GM10266 (cell line): ENCODE measurements at regions not wholly inside any gene's neighbourhood (a gene's known extent, or its start where the extent isn't known, plus 50 kb on each side); places are given as distances from the start of the nearest gene placed in this dataset.

Source experiments
- DNase-seq: peaks from one replicate; pipeline ENCODE4 v3.0.0; 2012; ENCODE audit errors: extremely low spot score
- CTCF ChIP-seq: IDR thresholded peaks from 2 replicates; pipeline ENCODE4 v1.5.1; 2012; ENCODE audit warnings: mild to moderate bottlenecking, low read depth; ENCODE audit not compliant: control insufficient read depth, insufficient read depth; ENCODE audit errors: missing control alignments

GRCh38 chr7:40965774-40966173, 737.1 kb downstream of the INHBA start:
- no peak for DNase-seq
- TF ChIP-seq CTCF, result no peak

DNA sequence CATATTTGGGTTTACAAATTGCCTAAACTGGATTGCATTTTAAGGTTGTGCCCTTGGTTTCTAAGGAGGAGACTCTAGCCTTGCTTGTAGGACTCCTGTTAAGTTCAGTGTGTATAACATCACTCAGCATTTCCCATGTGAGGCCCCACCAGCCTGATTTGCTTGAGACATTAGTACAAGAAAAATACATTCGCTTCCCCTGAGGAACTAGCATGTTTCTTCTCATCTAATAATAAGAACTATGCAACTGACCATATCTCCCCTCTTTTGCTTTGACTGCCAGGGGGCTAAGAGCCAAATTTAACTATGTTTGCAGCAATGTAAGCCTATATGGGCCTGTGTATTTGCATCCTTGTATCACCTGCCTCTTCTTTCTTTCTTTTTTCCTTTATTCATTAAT, 737.9 kb downstream of the INHBA start:
- no peak for DNase-seq
- TF ChIP-seq CTCF, result no peak

DNA sequence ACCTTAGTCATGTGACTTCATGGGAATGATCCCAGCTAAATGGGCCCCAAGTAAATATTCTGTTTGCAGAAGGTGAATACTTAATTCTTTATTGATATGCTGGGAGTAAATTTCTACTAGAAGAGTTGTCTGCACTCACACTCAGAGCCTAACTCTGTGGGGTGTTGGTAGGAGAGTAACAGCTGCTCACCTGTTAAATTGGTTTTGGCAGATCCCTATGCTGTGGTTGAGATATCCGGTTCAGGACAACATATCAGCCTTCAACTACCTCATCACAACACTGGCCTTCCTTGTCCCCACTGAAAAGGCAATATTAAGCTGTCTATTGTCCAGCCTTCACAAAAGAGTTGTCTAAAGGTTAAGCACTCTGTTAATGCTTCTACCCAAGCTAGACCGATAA, 738.3 kb downstream of the INHBA start:
- no peak for TF ChIP-seq CTCF
- DNase-seq, result no peak

DNA sequence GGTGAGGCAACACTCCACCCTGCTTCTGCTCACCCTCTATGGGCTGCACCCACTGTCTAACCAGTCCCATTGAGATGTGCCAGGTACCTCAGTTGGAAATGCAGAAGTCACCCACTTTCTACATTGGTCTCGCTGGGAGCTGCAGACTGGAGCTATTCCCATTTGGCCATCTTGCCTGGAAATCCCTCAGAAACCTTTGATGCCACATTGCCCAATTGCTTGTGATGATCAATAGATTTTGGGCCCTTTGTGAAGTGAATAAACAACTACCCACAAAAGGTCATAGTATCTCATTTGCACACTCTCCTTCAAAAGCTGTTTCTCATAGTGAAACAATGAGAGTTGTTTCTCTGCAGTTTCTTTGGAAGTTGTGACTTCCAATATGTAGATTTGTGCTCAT, 742.9 kb downstream of the INHBA start:
- no peak for TF ChIP-seq CTCF
- no peak for DNase-seq

DNA sequence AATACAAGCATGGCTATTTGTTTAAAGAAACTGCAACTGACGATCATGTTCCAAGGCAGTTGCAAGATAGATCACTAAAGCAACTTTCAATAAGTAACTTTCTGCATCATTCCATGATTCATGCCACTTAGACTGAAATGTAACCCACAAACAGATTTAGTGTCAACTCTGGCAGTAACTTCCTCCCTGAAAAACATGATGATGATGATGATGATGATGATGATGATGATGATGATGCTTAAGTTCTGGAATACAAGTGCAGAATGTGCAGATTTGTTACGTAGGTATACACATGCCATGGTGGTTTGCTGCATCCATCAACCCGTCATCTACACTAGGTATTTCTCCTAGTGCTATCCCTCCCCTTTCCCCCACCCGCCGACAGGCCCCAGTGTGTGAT, 754.7 kb downstream of the INHBA start:
- no peak for DNase-seq
- no peak for TF ChIP-seq CTCF

DNA sequence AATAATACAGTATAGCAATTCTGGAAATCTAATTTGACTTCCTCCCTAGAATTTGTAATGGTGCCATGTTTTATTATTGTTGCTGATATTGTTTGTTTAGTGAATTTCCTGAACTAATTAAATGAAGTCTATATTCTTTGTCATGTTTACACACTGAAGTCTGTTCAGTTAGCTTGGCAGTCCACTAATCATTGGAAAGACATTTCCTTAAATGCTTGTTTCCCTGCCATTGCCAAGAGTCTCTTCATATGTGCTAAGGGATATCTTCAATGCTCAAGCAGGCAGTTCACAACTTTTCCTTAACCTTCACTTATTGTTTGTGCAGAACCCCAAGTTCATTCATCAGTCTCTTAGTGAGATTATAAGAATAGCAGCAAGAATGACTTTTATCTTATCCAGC, 755.3 kb downstream of the INHBA start:
- no peak for DNase-seq
- no peak for TF ChIP-seq CTCF

- TF ChIP-seq CTCF, result no peak
- no peak for DNase-seq
Observed at GRCh38 chr7:40946549-40946948, 756.3 kb downstream of the INHBA start.
